NCI-H774 (cell line): ENCODE measurements at regions not wholly inside any gene's neighbourhood (a gene's known extent, or its start where the extent isn't known, plus 50 kb on each side); places are given as distances from the start of the nearest gene placed in this dataset.

Experiments used
- DNase-seq: peaks from one replicate; lab custom pipeline; 2025; lab: John Stamatoyannopoulos, UW

DNA sequence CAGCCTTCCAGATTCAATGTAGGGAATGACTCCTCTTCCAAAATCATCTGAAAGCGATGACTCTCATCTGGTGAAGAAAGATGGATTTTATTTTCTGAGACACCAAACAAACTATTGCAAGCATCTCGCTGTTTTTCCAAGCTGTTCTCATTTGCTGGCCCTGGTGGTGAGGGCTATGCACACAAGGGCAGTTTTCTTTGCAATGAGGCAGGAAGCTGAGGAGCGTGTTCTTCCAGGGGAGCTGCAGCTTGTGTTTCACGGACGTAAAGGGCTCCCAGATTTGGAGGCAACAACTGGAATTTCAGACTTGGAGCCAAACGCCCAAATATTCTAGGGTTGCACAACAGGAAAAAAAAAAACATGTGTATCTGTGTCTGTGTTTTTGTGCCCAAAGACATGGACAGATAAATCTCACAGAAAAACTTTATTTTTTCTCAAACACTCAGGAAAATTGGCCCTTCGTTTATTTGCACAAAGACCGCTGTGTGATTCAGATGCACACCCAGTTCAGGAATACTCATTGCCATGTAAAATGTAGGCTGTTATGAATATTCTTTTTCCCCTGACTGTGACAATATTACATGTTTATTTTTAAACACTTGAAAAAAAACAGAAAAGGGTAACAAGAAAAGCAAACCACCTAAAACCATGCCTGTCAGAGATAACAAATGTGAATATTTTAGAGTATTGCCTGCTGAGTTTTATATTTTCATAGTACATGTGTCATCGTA is 151.3 kb downstream of the GAS1 start:
- no peak for DNase-seq

DNA sequence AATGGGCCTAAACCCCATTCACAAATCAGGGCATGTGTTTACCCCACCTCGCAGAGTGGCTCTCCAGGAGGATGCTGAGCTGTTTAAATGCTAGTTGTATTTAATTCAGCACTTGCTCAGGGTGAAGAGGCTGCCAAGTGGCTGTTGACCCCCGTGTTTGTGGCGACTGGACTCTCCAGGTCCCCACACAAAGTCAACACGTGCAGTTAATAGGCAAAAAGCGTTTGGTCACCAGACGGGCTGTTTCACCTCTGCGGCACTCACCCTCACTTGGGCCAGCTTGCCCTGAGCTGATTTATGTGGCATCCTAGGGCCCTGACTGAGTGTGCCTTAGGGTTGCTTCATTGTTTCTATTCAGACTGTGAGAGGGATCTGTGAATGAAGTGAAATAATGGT is 152.3 kb downstream of the GAS1 start:
- no peak for DNase-seq

DNA sequence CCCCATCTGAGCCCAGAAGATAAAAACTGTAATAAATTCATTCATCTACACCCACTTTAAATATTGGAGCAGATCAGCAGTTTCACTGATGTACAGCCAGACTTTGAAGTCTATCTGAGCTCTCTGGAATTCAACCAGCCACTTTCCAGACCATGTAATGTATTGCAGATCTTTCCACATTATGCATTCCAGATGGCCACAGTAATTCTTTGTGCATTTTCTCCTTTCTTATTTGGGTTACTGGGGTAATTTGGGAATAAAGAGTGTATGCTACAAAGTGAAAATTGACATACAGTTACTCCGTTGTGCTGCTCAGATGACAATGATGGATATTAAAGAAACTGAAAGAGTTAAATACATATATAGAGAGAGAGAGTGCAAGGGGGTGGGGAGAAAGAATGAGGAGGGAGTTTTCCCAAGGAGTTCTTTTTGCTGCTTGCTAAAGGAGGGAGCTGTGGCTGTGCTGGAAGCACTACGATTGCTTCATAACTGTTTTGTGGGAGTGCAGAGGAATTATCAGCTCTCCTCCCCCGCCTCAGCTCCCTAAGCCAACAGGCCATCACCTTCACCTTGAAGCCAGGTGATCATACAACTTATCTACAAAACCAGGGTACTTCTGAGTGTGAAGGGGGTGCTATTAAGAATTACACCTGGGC is 152.8 kb downstream of the GAS1 start:
- DNase-seq = no peak

DNA sequence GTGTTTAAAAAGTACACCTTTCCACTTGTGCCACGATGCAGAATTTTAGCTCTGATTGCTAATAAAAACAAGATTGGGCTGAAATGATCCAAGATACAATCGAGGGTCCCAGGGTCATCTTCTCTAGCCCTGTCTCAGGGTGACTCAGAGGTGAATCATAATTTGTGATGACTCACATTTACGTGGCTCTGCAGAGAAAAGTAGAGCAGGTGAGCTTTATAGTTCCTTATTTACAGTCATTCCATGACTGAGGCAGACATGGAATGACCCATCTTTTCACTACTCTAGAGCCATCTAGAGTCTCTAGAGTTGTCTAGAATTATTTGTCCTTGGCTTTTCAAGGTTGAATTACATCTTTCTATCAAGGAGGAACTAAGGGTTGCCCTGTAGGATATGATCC is 155.2 kb downstream of the GAS1 start:
- no peak for DNase-seq

- DNase-seq = no peak
Observed at GRCh38 chr9:86790805-86791204, 156.5 kb downstream of the GAS1 start.

- no peak for DNase-seq
Observed at GRCh38 chr9:86788456-86788855, 158.8 kb downstream of the GAS1 start.

GRCh38 chr9:86783884-86784283 is 163.4 kb downstream of the GAS1 start:
- DNase-seq = no peak

- no peak for DNase-seq
Observed at GRCh38 chr9:86782831-86783230, 164.5 kb downstream of the GAS1 start.

GRCh38 chr9:86778761-86779160 is 168.5 kb downstream of the GAS1 start:
- DNase-seq = no peak

DNA sequence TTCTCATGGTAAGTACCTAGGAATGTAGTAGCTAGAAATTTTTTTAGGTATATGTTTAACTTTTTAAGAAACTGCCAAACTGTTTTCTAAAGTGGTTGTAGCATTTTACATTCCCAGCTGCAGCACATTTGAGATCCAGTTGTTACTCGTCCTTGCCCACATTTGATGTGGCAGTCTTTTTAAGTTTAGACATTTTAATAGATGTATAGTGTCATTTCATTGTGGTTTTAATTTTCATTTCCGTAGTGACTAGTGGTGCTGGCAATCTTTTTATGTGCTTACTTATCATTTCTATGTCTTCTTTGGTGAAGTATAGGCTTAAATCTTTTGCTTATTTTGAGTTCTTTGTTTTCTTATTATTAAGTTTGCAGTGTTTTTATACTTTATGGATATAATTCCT is 171.6 kb downstream of the GAS1 start:
- no peak for DNase-seq

- no peak for DNase-seq
Observed at GRCh38 chr9:86774116-86774515, 173.2 kb downstream of the GAS1 start.

GRCh38 chr9:86773422-86773945 is 173.8 kb downstream of the GAS1 start:
- no peak for DNase-seq

DNA sequence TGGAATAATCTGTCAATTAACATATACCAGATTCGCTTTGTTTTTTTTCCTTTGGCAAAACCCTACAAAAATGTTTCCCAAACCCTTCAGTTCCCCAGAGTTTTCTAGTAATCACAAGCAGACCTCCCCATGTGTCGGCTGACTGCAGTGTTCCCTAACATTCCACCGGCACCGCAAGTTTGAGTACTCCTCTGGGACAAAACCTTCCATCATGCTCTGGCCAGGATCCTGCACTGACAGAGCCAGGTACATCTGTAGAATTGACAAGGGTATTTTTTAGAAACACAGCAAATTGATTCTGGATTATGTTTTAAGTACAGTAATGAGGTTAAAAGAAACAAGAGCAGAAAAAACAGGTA is 174.7 kb downstream of the GAS1 start:
- no peak for DNase-seq

DNA sequence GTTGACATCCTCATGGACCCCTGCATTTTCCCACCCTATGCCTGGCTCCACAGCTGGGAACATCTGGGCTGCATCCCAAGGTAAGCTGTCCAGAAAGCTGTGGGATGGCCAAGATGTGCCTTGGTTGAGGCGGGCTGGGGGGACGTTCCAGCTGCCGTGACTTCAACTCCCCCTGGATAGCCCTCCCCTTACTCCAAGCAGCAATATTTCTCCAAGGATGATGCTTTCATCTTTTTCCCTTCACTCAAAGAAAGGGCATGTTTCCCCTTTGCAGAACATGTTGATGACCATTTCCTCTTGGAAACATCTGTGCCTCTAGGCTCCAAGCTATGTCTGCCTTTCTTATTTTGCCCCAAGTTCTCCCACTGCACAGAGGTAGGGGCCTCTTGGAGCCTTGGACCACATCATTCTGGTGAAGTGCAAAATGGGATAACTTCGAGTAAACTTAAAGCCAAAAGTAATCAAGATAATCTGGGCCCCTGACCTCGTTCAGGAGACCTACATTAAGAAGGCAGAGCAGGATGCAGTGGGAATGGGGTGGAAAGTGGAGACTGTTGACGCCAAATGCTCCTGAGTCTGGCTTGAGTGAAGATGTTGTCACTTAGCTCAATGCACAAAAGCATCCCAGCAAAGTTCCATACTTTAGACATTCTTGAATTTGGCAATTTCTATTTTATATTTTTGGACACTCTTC is 175.2 kb downstream of the GAS1 start:
- DNase-seq = no peak

DNA sequence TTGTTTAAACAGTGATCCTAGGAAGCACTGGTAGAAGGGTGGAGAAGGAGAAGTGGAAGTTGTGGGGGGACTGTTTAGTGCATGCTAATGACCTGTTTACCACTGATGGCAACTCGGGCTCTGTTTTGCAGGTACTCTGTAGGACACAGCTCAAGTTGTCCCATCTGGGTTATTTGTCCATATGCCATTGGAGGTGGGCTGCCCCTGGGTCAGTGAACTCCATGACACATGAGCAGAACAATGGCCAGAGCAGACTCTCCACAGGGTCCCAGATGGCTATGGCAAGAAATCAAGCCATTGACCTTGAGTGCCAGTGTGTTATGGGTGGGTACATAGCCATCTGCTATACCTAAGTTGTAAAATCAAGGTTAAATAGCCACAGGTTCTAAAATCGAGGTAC is 175.9 kb downstream of the GAS1 start:
- no peak for DNase-seq

- no peak for DNase-seq
Observed at GRCh38 chr9:86768709-86769108, 178.6 kb downstream of the GAS1 start.

DNA sequence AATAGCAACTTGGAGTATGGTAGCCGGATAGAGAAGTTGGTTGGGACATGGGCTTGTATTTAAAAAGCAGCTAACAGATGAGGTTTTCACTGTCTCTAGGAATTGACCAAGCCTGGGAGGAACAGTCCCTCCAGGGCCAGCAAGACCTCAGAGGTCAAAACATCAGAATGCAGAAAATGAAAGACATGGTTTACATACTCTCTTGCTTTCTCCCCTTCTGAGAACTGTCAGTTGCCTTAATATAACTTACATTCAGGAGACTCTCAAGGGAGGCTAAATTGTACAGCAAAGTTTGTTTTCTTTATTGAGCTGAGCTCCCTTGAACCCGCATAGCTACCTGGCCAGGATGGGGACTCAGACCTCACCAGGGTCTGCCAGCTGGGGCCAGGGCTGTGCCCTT is 179.3 kb downstream of the GAS1 start:
- DNase-seq = no peak

GRCh38 chr9:86767373-86767772 is 179.9 kb downstream of the GAS1 start:
- no peak for DNase-seq

- DNase-seq = peak; percentile 1
Observed at GRCh38 chr9:86766912-86767311, 180.4 kb downstream of the GAS1 start.

DNA sequence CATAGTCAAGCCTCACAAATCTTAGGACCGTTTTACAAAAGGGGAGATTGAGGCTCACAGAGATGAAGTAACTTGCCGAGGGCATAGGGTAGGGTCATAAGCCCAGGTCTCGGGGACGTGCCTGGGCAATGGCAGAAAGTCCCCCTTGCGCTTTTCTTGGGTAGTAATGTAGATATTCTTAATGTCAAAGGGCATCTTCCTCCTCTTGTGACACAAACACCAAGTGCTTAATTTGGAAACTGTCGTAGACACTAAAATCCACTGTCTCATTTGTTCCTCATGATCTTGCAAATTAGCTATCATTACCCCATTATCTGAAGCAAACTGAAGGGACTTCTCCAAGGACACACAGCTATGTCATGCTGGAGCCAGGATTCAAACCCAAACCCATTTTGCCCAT is 180.8 kb downstream of the GAS1 start:
- no peak for DNase-seq

GRCh38 chr9:86765746-86766430 is 181.4 kb downstream of the GAS1 start:
- DNase-seq = no peak

DNA sequence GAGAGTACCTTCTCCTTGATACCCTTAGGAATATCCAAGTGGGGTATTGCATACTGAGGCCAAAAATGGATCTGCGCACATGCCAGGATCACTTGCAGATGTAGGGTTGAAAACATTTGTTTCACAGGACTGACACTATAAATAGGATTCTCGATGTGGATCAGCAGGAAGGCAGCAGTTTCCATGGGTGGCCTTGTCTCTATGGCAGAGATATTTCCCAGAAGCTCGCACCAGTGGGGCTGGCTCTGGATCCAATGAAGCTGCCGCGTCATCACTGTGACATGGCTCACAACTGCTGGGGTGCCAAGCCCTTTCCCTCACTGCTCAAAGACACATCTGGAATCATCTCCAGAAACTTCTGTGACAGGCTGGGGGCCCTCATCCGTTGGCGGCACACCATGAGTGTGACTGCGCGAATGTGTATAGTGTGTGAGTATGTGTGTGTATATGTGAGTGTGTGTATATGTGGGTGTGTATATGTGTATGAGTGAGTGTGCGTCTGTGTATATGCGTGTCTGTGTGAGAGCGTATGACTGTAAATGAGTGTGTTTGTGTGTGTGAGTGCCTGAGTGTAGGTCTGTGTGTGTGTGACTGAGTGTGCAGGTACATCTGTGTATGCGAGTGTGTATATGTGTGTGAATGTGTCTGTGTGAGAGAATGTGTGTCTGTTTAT is 182.5 kb downstream of the GAS1 start:
- no peak for DNase-seq
